ENCODE measurements at regions not wholly inside any gene's neighbourhood (a gene's known extent, or its start where the extent isn't known, plus 50 kb on each side); places are given as distances from the start of the nearest gene placed in this dataset.

DNA sequence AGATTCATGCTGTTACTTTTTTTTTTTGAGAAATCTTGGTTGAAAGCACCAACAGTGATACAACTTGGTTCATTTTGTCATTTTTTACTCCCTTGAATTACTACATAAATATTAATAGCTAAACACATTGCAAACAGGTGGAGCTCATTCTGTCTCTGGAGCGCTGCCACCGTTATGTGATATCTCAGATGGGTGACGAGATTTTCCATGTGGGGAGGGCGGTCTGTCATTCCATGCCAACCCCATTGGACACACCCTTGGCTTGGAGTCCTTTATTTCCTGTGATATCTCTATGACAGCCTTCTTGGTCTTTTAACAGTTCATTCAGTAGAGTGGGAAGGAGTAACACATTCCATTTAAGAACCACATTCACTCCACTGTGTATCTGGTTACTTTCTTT lies 794.8 kb downstream of the SATB2 start:
- no peak overlapping the region for H3K27ac ChIP-seq
- no peaks in the 10 kb centered on the region for H3K9me3 ChIP-seq
- TF ChIP-seq, protein P1, sequence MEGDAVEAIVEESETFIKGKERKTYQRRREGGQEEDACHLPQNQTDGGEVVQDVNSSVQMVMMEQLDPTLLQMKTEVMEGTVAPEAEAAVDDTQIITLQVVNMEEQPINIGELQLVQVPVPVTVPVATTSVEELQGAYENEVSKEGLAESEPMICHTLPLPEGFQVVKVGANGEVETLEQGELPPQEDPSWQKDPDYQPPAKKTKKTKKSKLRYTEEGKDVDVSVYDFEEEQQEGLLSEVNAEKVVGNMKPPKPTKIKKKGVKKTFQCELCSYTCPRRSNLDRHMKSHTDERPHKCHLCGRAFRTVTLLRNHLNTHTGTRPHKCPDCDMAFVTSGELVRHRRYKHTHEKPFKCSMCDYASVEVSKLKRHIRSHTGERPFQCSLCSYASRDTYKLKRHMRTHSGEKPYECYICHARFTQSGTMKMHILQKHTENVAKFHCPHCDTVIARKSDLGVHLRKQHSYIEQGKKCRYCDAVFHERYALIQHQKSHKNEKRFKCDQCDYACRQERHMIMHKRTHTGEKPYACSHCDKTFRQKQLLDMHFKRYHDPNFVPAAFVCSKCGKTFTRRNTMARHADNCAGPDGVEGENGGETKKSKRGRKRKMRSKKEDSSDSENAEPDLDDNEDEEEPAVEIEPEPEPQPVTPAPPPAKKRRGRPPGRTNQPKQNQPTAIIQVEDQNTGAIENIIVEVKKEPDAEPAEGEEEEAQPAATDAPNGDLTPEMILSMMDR (IDR thresholded peaks at IDR 0.05): no peak
- no peak for TF ChIP-seq POLR2A (IDR thresholded peaks at IDR 0.05)
- no peaks in the 10 kb centered on the region for H3K36me3 ChIP-seq
- WGBS (ENCODE audit: insufficient coverage, low coverage, low lambda C conversion rate, missing lambda C conversion rate): 58% methylated on average over 4 of the region's 4 CpGs
- DNase-seq: no peak
- H3K4me1 ChIP-seq: no peaks in the 10 kb centered on the region
- no peak overlapping the region for H3K4me3 ChIP-seq
- intact Hi-C loops (cut with DNase I): no loop called here
- no peak for ATAC-seq
- H3K27me3 ChIP-seq: no peaks in the 10 kb centered on the region

DNA sequence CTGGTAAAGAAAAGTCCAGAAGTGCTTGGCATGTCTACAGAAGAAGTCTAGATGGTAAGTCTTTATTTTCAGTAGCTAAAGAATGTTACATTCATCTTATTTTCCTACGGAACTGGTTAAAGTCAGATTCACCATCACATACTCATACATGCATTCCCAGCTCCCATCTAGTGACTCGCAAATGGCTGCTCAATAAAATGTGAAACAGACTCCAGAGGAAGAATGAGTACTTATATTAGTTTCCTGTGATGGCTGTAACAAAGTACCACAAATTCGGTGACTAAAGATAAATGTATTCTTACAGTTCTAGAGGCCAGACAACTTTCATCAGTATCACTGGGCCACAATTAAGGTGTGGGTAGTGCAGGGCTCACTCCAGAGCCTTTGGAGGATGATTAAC lies 797.2 kb downstream of the SATB2 start:
- H3K4me3 ChIP-seq: no peak overlapping the region
- TF ChIP-seq, protein P1 (IDR thresholded peaks at IDR 0.05): no peak
- TF ChIP-seq POLR2A (IDR thresholded peaks at IDR 0.05): no peak
- no peaks in the 10 kb centered on the region for H3K9me3 ChIP-seq
- no peaks in the 10 kb centered on the region for H3K27me3 ChIP-seq
- no peaks in the 10 kb centered on the region for H3K4me1 ChIP-seq
- intact Hi-C loops (cut with DNase I): no loop called here
- no peaks in the 10 kb centered on the region for H3K36me3 ChIP-seq
- WGBS (ENCODE audit: insufficient coverage, low coverage, low lambda C conversion rate, missing lambda C conversion rate): 57% methylated on average over 3 of the region's 3 CpGs
- DNase-seq: no peak
- no peak for ATAC-seq
- H3K27ac ChIP-seq: no peak overlapping the region

DNA sequence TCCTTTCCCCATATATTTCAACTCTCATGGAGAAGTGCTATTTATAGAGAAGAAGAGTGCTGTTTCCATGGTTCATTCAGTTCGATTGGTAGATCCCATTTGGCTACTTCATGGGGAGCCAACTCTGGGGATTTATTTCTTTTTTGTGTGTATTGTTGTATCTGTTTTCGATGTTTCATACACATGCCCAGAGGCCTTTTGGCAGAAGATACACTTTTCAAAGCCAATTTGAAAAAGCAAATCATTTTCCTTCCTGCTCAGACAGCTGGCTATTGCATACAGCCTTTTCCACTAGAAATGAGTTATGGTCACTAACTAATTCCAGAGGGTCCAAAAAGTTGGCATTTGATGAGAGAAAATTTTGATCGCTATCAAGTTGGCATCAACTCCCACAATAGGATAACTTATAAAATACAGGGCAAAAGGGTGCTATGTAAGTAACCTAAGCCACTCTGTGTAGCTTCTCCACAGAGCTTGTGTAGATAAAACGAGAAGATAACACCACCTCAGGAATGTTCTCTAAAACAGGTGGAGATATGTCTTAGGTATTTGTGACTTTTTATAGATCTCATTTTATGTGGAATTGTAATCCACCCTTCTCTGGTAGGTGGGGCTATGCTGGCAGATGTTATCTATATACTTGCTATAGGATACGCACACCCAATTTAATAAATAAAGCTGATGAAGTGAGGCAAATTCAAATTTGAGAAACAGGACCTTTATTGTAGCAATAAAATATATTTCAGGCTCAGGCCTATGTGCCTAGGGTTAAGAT lies 798.5 kb downstream of the SATB2 start:
- intact Hi-C loops (cut with DNase I): no loop called here

GRCh38 chr2:198657512-198658121 lies 800.1 kb downstream of the SATB2 start:
- Histone ChIP-seq H3K4me1 (no peaks in the 10 kb centered on the region), H3K27me3 (no peaks in the 10 kb centered on the region), H3K4me3 (no peak overlapping the region), H3K27ac (no peak overlapping the region), H3K36me3 (no peaks in the 10 kb centered on the region), H3K9me3 (no peaks in the 10 kb centered on the region)
- DNase-seq (peak in 1 of 3 donors; percentile 19), ATAC-seq (peak in 1 of 4 donors; percentile 51)
- intact Hi-C loops (cut with DNase I): no loop called here
- no peak for TF ChIP-seq POLR2A (IDR thresholded peaks at IDR 0.05)
- TF ChIP-seq, protein P1 (IDR thresholded peaks at IDR 0.05): peak; percentile 29 to 63 (median 44)
- 38% methylated on average over 6 of the region's 6 CpGs for WGBS (ENCODE audit: insufficient coverage, low coverage, low lambda C conversion rate, missing lambda C conversion rate)

More for the DNA sequence above, 798.5 kb downstream of the SATB2 start:
- H3K4me3 ChIP-seq: no peak overlapping the region
- no peaks in the 10 kb centered on the region for H3K27me3 ChIP-seq
- no peaks in the 10 kb centered on the region for H3K9me3 ChIP-seq
- DNase-seq: no peak
- no peak for ATAC-seq
- no peak for TF ChIP-seq POLR2A (IDR thresholded peaks at IDR 0.05)
- TF ChIP-seq, protein P1 (IDR thresholded peaks at IDR 0.05): no peak
- no peaks in the 10 kb centered on the region for H3K36me3 ChIP-seq
- H3K4me1 ChIP-seq: no peaks in the 10 kb centered on the region
- WGBS (ENCODE audit: insufficient coverage, low coverage, low lambda C conversion rate, missing lambda C conversion rate): 56% methylated on average over 5 of the region's 5 CpGs
- H3K27ac ChIP-seq: no peak overlapping the region
